ENCODE measurements at regions not wholly inside any gene's neighbourhood (a gene's known extent, or its start where the extent isn't known, plus 50 kb on each side); places are given as distances from the start of the nearest gene placed in this dataset.

GRCh38 chr2:120583851-120584570 is 151.7 kb upstream of the GLI2 start:
- in situ Hi-C loops (cut with HindIII; ENCODE audit: low sequenced_read_pairs), result no loop called here
- no peak for TF ChIP-seq CTCF (IDR thresholded peaks at IDR 0.05; ENCODE audit: low read depth, low read length)
- H3K4me3 ChIP-seq (ENCODE audit: low read depth, low read length), result no peak overlapping the region
- DNase-seq (ENCODE audit: low read depth, low spot score), result no peak

GRCh38 chr2:120586507-120587278 is 149.0 kb upstream of the GLI2 start:
- H3K4me3 ChIP-seq (ENCODE audit: low read depth, low read length), result no peak overlapping the region
- TF ChIP-seq CTCF (IDR thresholded peaks at IDR 0.05; ENCODE audit: low read depth, low read length), result no peak
- in situ Hi-C loops (cut with HindIII; ENCODE audit: low sequenced_read_pairs), result no loop called here
- no peak for DNase-seq (ENCODE audit: low read depth, low spot score)

- TF ChIP-seq CTCF (IDR thresholded peaks at IDR 0.05; ENCODE audit: low read depth, low read length), result no peak
- no peak overlapping the region for H3K4me3 ChIP-seq (ENCODE audit: low read depth, low read length)
- no peak for DNase-seq (ENCODE audit: low read depth, low spot score)
- in situ Hi-C loops (cut with HindIII; ENCODE audit: low sequenced_read_pairs), result no loop called here
Measured at GRCh38 chr2:120587279-120587996, 148.2 kb upstream of the GLI2 start.

- TF ChIP-seq CTCF (IDR thresholded peaks at IDR 0.05; ENCODE audit: low read depth, low read length), result no peak
- no peak overlapping the region for H3K4me3 ChIP-seq (ENCODE audit: low read depth, low read length)
- DNase-seq (ENCODE audit: low read depth, low spot score), result no peak
- in situ Hi-C loops (cut with HindIII; ENCODE audit: low sequenced_read_pairs), result no loop called here
Measured at GRCh38 chr2:120587997-120588336, 147.7 kb upstream of the GLI2 start.

- H3K4me3 ChIP-seq (ENCODE audit: low read depth, low read length), result no peak overlapping the region
- in situ Hi-C loops (cut with HindIII; ENCODE audit: low sequenced_read_pairs), result no loop called here
- peak; percentile 95 for DNase-seq (ENCODE audit: low read depth, low spot score)
- no peak for TF ChIP-seq CTCF (IDR thresholded peaks at IDR 0.05; ENCODE audit: low read depth, low read length)
Measured at GRCh38 chr2:120589771-120590608, 145.7 kb upstream of the GLI2 start.

- H3K4me3 ChIP-seq (ENCODE audit: low read depth, low read length), result no peak overlapping the region
- no peak for DNase-seq (ENCODE audit: low read depth, low spot score)
- in situ Hi-C loops (cut with HindIII; ENCODE audit: low sequenced_read_pairs), result no loop called here
- no peak for TF ChIP-seq CTCF (IDR thresholded peaks at IDR 0.05; ENCODE audit: low read depth, low read length)
Measured at GRCh38 chr2:120590841-120591240, 144.8 kb upstream of the GLI2 start.

Measured in astrocyte of the spinal cord (primary cell).